DND-41 (cell line): ENCODE measurements at regions not wholly inside any gene's neighbourhood (a gene's known extent, or its start where the extent isn't known, plus 50 kb on each side); places are given as distances from the start of the nearest gene placed in this dataset.

Experiments
- ATAC-seq: fragments of 200-7000 bp; cut with Tn5 transposase; 3 replicates; pipeline ENCODE4 v1.9.1; 2021; ENCODE audit warnings: low read depth; ENCODE audit not compliant: insufficient read depth
- DNase-seq: peaks from one replicate; pipeline ENCODE4 v3.0.0-alpha.2; 2020
- H2AFZ ChIP-seq: 2 replicates; pipeline ENCODE4 v1.6.0; 2012; ENCODE audit warnings: low read depth, low read length
- H3K27ac ChIP-seq: 2 replicates; pipeline ENCODE4 v1.5.1; 2012; ENCODE audit warnings: low read length, inconsistent platforms
- H3K27me3 ChIP-seq: fragments of 200-600 bp; sonication (generic); 2 replicates; pipeline ENCODE4 v1.6.0; 2012; ENCODE audit warnings: low read length, mild to moderate bottlenecking, inconsistent platforms; ENCODE audit not compliant: insufficient read depth, poor library complexity
- H3K36me3 ChIP-seq: 2 replicates; pipeline ENCODE4 v1.5.1; 2012; ENCODE audit warnings: low read length, inconsistent platforms; ENCODE audit not compliant: insufficient read depth
- H3K4me1 ChIP-seq: 2 replicates; pipeline ENCODE4 v1.5.1; 2012; ENCODE audit warnings: mild to moderate bottlenecking, low read length; ENCODE audit not compliant: insufficient read depth
- H3K4me2 ChIP-seq: 2 replicates; pipeline ENCODE4 v1.6.0; 2012; ENCODE audit warnings: mild to moderate bottlenecking, moderate library complexity, low read length, inconsistent platforms; ENCODE audit not compliant: insufficient read depth
- H3K4me3 ChIP-seq, 2 experiments: fragments of 200-600 bp in 1 of 2; shearing (Covaris generic) in 1 of 2; 2 replicates each; pipeline ENCODE4 v1.5.1; 2012 to 2016; ENCODE audit warnings: inconsistent platforms in 2 of 2, low read length in 2 of 2, mild to moderate bottlenecking in 2 of 2, low read depth in 1 of 2, moderate library complexity in 1 of 2
- H3K79me2 ChIP-seq: 2 replicates; pipeline ENCODE4 v1.6.0; 2012; ENCODE audit warnings: low read length, inconsistent platforms; ENCODE audit not compliant: insufficient read depth
- H3K9ac ChIP-seq: 2 replicates; pipeline ENCODE4 v1.6.0; 2012; ENCODE audit warnings: low read depth, mild to moderate bottlenecking, inconsistent platforms, low read length, moderate library complexity
- H3K9me3 ChIP-seq: 2 replicates; pipeline ENCODE4 v1.5.1; 2012; ENCODE audit warnings: low read length, moderate library complexity, mild to moderate bottlenecking, inconsistent platforms; ENCODE audit not compliant: insufficient read depth, severe bottlenecking
- H4K20me1 ChIP-seq: 2 replicates; pipeline ENCODE4 v1.6.0; 2012; ENCODE audit warnings: low read length; ENCODE audit not compliant: insufficient read depth
- CTCF ChIP-seq: IDR thresholded peaks from 2 replicates; pipeline ENCODE4 v1.5.1; 2012; ENCODE audit warnings: borderline replicate concordance, low read length, moderate library complexity, mild to moderate bottlenecking; ENCODE audit not compliant: poor library complexity, severe bottlenecking; ENCODE audit errors: extremely low read depth
- EZH2 ChIP-seq: IDR thresholded peaks from 3 replicates; pipeline ENCODE4 v1.6.1; 2012; ENCODE audit warnings: borderline replicate concordance, low read depth, mild to moderate bottlenecking, moderate library complexity, low read length, inconsistent platforms; ENCODE audit not compliant: severe bottlenecking

DNA sequence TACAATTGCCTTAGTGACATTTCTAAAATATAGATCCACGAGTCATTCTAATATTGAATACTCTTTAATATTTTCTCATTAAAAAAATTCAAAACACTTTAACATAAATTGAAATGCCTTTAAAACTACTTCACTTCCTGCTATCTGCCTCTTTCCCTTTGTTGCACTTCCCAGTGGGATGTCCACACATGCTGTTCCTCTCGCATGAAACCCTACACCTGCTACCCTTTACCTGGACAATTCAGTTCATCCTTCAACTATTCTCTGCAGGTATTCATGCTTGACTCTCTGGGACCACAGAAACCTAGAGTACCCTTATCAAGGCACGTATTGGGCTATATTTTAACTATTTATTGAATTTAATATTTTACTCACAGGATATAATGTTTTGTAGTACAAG lies 373.3 kb upstream of the GALNT5 start:
- no peak overlapping the region for H3K27ac ChIP-seq
- no peak overlapping the region for H2AFZ ChIP-seq
- peaks cover 9% of the 10 kb centered on the region for H3K4me1 ChIP-seq
- TF ChIP-seq EZH2 = no peak
- no peak overlapping the region for H3K4me3 ChIP-seq
- no peaks in the 10 kb centered on the region for H3K9me3 ChIP-seq
- no peak overlapping the region for H3K9ac ChIP-seq
- H3K27me3 ChIP-seq = no peaks in the 10 kb centered on the region
- H3K36me3 ChIP-seq = no peaks in the 10 kb centered on the region
- H3K4me2 ChIP-seq = no peak overlapping the region
- no peak for ATAC-seq
- no peaks in the 10 kb centered on the region for H3K79me2 ChIP-seq
- DNase-seq = no peak
- H4K20me1 ChIP-seq = no peaks in the 10 kb centered on the region

DNA sequence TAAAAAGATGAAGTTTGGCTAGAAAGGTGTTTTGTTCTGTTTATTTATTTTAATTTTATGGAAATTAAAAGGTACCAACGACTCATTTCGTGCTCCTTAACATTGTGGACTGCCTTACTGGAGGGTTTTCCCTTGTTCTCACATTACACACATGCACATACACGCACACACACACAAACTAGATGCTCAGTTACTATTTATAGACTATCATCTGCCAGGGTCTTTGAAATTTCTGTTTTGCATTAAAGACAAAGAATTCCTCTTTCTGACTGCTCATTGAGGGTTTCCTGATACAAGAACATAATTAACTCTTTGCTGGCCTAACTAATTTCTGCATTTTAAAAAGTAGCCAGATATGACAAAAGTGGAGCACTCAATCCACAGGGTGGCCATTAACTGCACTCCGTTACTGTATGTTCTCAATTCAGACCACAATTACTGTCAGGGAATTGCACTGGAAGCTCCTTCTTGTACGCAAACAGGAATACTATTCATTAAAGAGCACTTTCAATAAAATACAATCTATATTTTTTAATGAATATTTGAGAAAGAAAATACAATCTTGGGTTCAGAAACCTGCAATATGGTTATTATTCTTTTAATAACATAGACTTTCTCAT lies 366.9 kb upstream of the GALNT5 start:
- Histone ChIP-seq H2AFZ (no peak overlapping the region), H3K4me3 (no peak overlapping the region), H3K4me1 (peaks cover 60% of the 10 kb centered on the region), H4K20me1 (no peaks in the 10 kb centered on the region), H3K27me3 (no peaks in the 10 kb centered on the region), H3K36me3 (no peaks in the 10 kb centered on the region), H3K9me3 (no peaks in the 10 kb centered on the region), H3K4me2 (no peak overlapping the region), H3K9ac (no peak overlapping the region), H3K27ac (no peak overlapping the region), H3K79me2 (no peaks in the 10 kb centered on the region)
- ATAC-seq (no peak), DNase-seq (no peak)
- TF ChIP-seq CTCF = no peak
- TF ChIP-seq EZH2 = no peak

DNA sequence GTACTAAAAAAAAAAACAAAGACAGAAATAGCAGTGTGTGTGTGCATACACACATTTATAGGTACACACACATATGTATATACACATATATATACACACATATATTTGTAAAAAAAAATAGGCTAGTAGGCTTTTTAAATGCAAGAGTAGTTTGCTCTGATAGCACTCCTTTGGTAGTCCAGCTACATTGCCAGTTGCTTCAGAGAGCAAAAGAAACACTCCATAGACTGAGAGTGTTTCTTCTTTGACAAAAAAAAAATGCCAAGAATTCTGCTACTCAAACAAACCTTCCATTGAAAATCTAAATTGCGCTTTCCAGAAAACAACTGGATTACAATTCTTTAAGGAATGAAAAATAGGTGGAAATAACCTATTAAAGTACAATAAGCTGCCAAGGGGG lies 365.9 kb upstream of the GALNT5 start:
- no peak overlapping the region for H3K4me2 ChIP-seq
- no peak for TF ChIP-seq CTCF
- TF ChIP-seq EZH2 = no peak
- ATAC-seq = no peak
- peaks cover 63% of the 10 kb centered on the region for H3K4me1 ChIP-seq
- H3K9ac ChIP-seq = no peak overlapping the region
- H3K79me2 ChIP-seq = no peaks in the 10 kb centered on the region
- no peaks in the 10 kb centered on the region for H3K36me3 ChIP-seq
- H3K27ac ChIP-seq = peak overlapping the region; percentile 79; the same call in 1 of the 2 replicates
- no peaks in the 10 kb centered on the region for H3K27me3 ChIP-seq
- H2AFZ ChIP-seq = no peak overlapping the region
- H4K20me1 ChIP-seq = no peaks in the 10 kb centered on the region
- H3K4me3 ChIP-seq = no peak overlapping the region
- H3K9me3 ChIP-seq = no peaks in the 10 kb centered on the region
- DNase-seq = no peak

DNA sequence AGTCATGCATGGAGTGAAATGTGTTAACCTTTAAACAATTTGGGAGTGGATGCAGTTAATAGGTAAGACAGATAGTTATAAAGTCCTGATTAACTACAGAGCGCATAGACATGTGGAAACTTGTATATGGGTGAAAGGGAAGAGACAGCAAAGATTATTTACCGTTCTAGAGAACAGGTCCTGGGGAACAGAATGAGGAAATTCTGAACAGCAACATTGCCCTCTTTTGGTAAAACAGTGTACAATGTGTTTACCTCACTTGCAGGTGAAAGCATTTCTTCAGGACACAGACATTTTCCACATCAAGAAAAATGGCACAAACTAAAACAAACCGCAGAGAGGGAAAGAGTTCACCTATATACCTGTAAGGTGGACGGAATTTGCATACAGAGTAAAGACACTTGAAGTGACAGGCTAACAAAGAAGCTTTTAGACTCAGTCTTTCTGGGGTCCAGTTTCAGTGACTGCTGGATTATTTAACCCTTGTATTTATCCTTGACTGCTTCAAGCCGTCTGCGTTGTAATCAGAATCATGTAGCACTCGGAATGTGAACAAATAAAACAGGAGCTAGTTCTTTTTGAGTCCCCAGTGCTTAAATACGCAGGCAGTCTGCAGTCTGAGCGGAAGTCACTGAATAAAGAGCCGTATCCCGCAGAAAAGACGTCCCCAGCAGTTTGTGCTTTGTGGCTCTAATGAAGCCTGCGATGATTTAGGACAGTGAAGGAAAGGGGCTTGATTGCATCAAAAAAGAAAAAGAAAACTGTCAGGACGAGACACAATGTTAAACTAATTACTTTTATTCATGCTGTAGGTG lies 364.8 kb upstream of the GALNT5 start:
- Histone ChIP-seq H3K9me3 (no peaks in the 10 kb centered on the region), H3K79me2 (no peaks in the 10 kb centered on the region), H4K20me1 (no peaks in the 10 kb centered on the region), H2AFZ (peak overlapping the region; percentile 60), H3K27me3 (no peaks in the 10 kb centered on the region), H3K36me3 (no peaks in the 10 kb centered on the region), H3K9ac (peak overlapping the region; percentile 43), H3K4me3 (peak overlapping the region in 1 of 2 experiments; percentile 48; a peak in 3 of 4 replicates), H3K27ac (peak overlapping the region; percentile 79), H3K4me2 (peak overlapping the region; percentile 60), H3K4me1 (peaks cover 72% of the 10 kb centered on the region)
- TF ChIP-seq EZH2 (no peak), CTCF (peak; percentile 89)
- ATAC-seq (peak; percentile 65), DNase-seq (peak; percentile 55)
